ENCODE measurements at regions not wholly inside any gene's neighbourhood (a gene's known extent, or its start where the extent isn't known, plus 50 kb on each side); places are given as distances from the start of the nearest gene placed in this dataset.

- DNase-seq (no peak), ATAC-seq (no peak)
- Histone ChIP-seq H3K27me3 (ENCODE audit: low read depth) (no peaks in the 10 kb centered on the region), H3K9me3 (no peaks in the 10 kb centered on the region), H3K36me3 (no peaks in the 10 kb centered on the region), H3K4me1 (no peaks in the 10 kb centered on the region), H3K4me3 (no peak overlapping the region), H3K27ac (no peak overlapping the region)
- intact Hi-C loops (cut with DNase I) = no loop called here
- TF ChIP-seq, protein P1, sequence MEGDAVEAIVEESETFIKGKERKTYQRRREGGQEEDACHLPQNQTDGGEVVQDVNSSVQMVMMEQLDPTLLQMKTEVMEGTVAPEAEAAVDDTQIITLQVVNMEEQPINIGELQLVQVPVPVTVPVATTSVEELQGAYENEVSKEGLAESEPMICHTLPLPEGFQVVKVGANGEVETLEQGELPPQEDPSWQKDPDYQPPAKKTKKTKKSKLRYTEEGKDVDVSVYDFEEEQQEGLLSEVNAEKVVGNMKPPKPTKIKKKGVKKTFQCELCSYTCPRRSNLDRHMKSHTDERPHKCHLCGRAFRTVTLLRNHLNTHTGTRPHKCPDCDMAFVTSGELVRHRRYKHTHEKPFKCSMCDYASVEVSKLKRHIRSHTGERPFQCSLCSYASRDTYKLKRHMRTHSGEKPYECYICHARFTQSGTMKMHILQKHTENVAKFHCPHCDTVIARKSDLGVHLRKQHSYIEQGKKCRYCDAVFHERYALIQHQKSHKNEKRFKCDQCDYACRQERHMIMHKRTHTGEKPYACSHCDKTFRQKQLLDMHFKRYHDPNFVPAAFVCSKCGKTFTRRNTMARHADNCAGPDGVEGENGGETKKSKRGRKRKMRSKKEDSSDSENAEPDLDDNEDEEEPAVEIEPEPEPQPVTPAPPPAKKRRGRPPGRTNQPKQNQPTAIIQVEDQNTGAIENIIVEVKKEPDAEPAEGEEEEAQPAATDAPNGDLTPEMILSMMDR (IDR thresholded peaks at IDR 0.05) = no peak
Measured at GRCh38 chr9:106419829-106420228, 443.1 kb upstream of the ZNF462 start.

- H3K4me3 ChIP-seq = no peak overlapping the region
- no peak for ATAC-seq
- no peaks in the 10 kb centered on the region for H3K36me3 ChIP-seq
- no peaks in the 10 kb centered on the region for H3K9me3 ChIP-seq
- no peak for DNase-seq
- no peak overlapping the region for H3K27ac ChIP-seq
- intact Hi-C loops (cut with DNase I) = no loop called here
- no peaks in the 10 kb centered on the region for H3K4me1 ChIP-seq
- H3K27me3 ChIP-seq (ENCODE audit: low read depth) = no peaks in the 10 kb centered on the region
- TF ChIP-seq, protein P1 (IDR thresholded peaks at IDR 0.05) = no peak
Measured at GRCh38 chr9:106420511-106420944, 442.4 kb upstream of the ZNF462 start.

GRCh38 chr9:106421772-106422171 is 441.2 kb upstream of the ZNF462 start:
- H3K27me3 ChIP-seq (ENCODE audit: low read depth) = no peaks in the 10 kb centered on the region
- no peak overlapping the region for H3K4me3 ChIP-seq
- DNase-seq (no peak), ATAC-seq (no peak)
- no peaks in the 10 kb centered on the region for H3K36me3 ChIP-seq
- H3K4me1 ChIP-seq = no peaks in the 10 kb centered on the region
- intact Hi-C loops (cut with DNase I) = no loop called here
- TF ChIP-seq, protein P1 (IDR thresholded peaks at IDR 0.05) = no peak
- H3K27ac ChIP-seq = no peak overlapping the region
- H3K9me3 ChIP-seq = no peaks in the 10 kb centered on the region

- Histone ChIP-seq H3K4me1 (no peaks in the 10 kb centered on the region), H3K27ac (no peak overlapping the region), H3K27me3 (ENCODE audit: low read depth) (no peaks in the 10 kb centered on the region), H3K36me3 (no peaks in the 10 kb centered on the region), H3K9me3 (no peaks in the 10 kb centered on the region), H3K4me3 (no peak overlapping the region)
- no peak for ATAC-seq
- TF ChIP-seq, protein P1 (IDR thresholded peaks at IDR 0.05) = no peak
- DNase-seq = no peak
- intact Hi-C loops (cut with DNase I) = no loop called here
Measured at GRCh38 chr9:106423575-106423974, 439.4 kb upstream of the ZNF462 start.

DNA sequence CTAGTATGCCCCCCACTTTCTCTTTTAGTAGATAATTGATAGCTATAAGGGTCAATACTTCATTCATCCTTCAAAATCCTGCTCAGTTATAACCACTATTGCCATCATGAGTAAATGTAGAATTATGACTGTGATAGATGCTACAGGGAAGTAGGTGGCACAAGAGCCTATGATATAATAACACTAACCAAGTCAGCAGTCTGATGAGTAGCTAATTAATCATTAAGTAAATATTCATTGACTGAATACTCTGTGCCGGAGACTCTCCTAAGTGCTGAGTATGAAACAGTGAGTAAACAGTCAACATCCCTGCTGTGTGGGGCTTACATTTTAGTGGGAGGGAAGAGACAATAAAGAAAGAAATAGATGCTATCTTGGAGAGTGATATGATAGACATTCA is 430.3 kb upstream of the ZNF462 start:
- no peaks in the 10 kb centered on the region for H3K36me3 ChIP-seq
- no peak for DNase-seq
- H3K27me3 ChIP-seq (ENCODE audit: low read depth) = no peaks in the 10 kb centered on the region
- TF ChIP-seq, protein P1 (IDR thresholded peaks at IDR 0.05) = no peak
- H3K4me3 ChIP-seq = no peak overlapping the region
- no peak for ATAC-seq
- H3K4me1 ChIP-seq = no peaks in the 10 kb centered on the region
- no peak overlapping the region for H3K27ac ChIP-seq
- intact Hi-C loops (cut with DNase I) = no loop called here
- H3K9me3 ChIP-seq = no peaks in the 10 kb centered on the region

DNA sequence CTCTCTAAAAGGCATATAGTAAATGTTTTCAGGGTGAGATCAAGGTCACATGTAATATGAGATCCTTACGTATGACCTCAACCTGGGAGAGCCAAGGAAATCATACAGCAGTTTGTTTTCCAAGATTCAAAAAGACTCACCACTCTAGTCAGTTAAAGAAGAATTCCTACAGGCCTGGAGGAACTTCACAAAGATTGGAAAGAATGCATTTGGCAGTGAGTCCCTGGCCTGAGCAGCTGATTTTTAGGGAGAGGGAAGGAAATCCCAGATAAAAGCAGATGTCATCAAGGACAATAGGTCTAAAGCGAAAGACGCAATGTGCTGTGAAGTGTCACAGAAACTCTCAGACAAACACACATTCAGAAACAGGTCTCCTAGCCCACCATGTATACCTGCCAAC is 424.0 kb upstream of the ZNF462 start:
- DNase-seq = no peak
- no peak for ATAC-seq
- H3K27me3 ChIP-seq (ENCODE audit: low read depth) = no peaks in the 10 kb centered on the region
- H3K4me3 ChIP-seq = no peak overlapping the region
- no peaks in the 10 kb centered on the region for H3K4me1 ChIP-seq
- no peaks in the 10 kb centered on the region for H3K36me3 ChIP-seq
- no peaks in the 10 kb centered on the region for H3K9me3 ChIP-seq
- H3K27ac ChIP-seq = no peak overlapping the region
- TF ChIP-seq, protein P1 (IDR thresholded peaks at IDR 0.05) = no peak
- intact Hi-C loops (cut with DNase I) = no loop called here
